ENCODE measurements at regions not wholly inside any gene's neighbourhood (a gene's known extent, or its start where the extent isn't known, plus 50 kb on each side); places are given as distances from the start of the nearest gene placed in this dataset.

- DNase-seq (ENCODE audit: low read depth): no peak
- no peak for TF ChIP-seq CTCF (conservative IDR thresholded peaks at IDR 0.05; ENCODE audit: control insufficient read depth, insufficient read depth, low read depth, low read length)
- no peak overlapping the region for H3K4me3 ChIP-seq (ENCODE audit: control insufficient read depth, low read depth, low read length)
These were observed 70.5 kb upstream of the TES start for GRCh38 chr7:116139807-116140206.

- H3K4me3 ChIP-seq (ENCODE audit: control insufficient read depth, low read depth, low read length): no peak overlapping the region
- TF ChIP-seq CTCF (conservative IDR thresholded peaks at IDR 0.05; ENCODE audit: control insufficient read depth, insufficient read depth, low read depth, low read length): no peak
- DNase-seq (ENCODE audit: low read depth): no peak
These were observed 68.0 kb upstream of the TES start for GRCh38 chr7:116142374-116142773.

- no peak overlapping the region for H3K4me3 ChIP-seq (ENCODE audit: control insufficient read depth, low read depth, low read length)
- DNase-seq (ENCODE audit: low read depth): no peak
- TF ChIP-seq CTCF (conservative IDR thresholded peaks at IDR 0.05; ENCODE audit: control insufficient read depth, insufficient read depth, low read depth, low read length): no peak
These were observed 67.5 kb upstream of the TES start for GRCh38 chr7:116142850-116143249.

GRCh38 chr7:116145245-116145852 is 65.0 kb upstream of the TES start:
- DNase-seq (ENCODE audit: low read depth): no peak
- no peak for TF ChIP-seq CTCF (conservative IDR thresholded peaks at IDR 0.05; ENCODE audit: control insufficient read depth, insufficient read depth, low read depth, low read length)
- H3K4me3 ChIP-seq (ENCODE audit: control insufficient read depth, low read depth, low read length): no peak overlapping the region

GRCh38 chr7:116148108-116148507 is 62.2 kb upstream of the TES start:
- H3K4me3 ChIP-seq (ENCODE audit: control insufficient read depth, low read depth, low read length): no peak overlapping the region
- no peak for TF ChIP-seq CTCF (conservative IDR thresholded peaks at IDR 0.05; ENCODE audit: control insufficient read depth, insufficient read depth, low read depth, low read length)
- DNase-seq (ENCODE audit: low read depth): no peak

GRCh38 chr7:116148626-116149025 is 61.7 kb upstream of the TES start:
- TF ChIP-seq CTCF (conservative IDR thresholded peaks at IDR 0.05; ENCODE audit: control insufficient read depth, insufficient read depth, low read depth, low read length): no peak

GRCh38 chr7:116150588-116150987 is 59.8 kb upstream of the TES start:
- no peak for TF ChIP-seq CTCF (conservative IDR thresholded peaks at IDR 0.05; ENCODE audit: control insufficient read depth, insufficient read depth, low read depth, low read length)
- peak; percentile 50 for DNase-seq (ENCODE audit: low read depth)
- no peak overlapping the region for H3K4me3 ChIP-seq (ENCODE audit: control insufficient read depth, low read depth, low read length)

More at GRCh38 chr7:116148626-116149025, 61.7 kb upstream of the TES start:
- peak; percentile 50 for DNase-seq (ENCODE audit: low read depth)
- no peak overlapping the region for H3K4me3 ChIP-seq (ENCODE audit: control insufficient read depth, low read depth, low read length)

Measured in fibroblast of mammary gland (primary cell).